Colonic mucosa (tissue), 4 donors: ENCODE measurements at regions not wholly inside any gene's neighbourhood (a gene's known extent, or its start where the extent isn't known, plus 50 kb on each side); places are given as distances from the start of the nearest gene placed in this dataset.
"Not testable (repeated sequence)": the region's sequence is repeated elsewhere in the genome, so short reads cannot be mapped to it uniquely, and the experiment has no call there.

Experiments used
- DNase-seq: peaks from one replicate; pipeline ENCODE4 v3.0.0-alpha.2; 2020
- H3K27ac ChIP-seq: fragments of 200-600 bp; one replicate; pipeline ENCODE4 v1.8.0; 2021
- H3K27me3 ChIP-seq: fragments of 200-600 bp; one replicate; pipeline ENCODE4 v1.8.0; 2021
- H3K36me3 ChIP-seq: fragments of 200-600 bp; one replicate; pipeline ENCODE4 v1.8.0; 2021
- H3K4me1 ChIP-seq: fragments of 200-600 bp; one replicate; pipeline ENCODE4 v1.8.0; 2021; ENCODE audit warnings: mild to moderate bottlenecking
- H3K4me3 ChIP-seq: fragments of 200-600 bp; one replicate; pipeline ENCODE4 v1.8.0; 2021
- H3K9ac ChIP-seq, 2 donors: one replicate each; pipeline ENCODE4 v1.7.0; 2013; ENCODE audit warnings: control low read depth in 2 of 2, low read depth in 2 of 2, low read length in 2 of 2
- H3K9me3 ChIP-seq: fragments of 200-600 bp; one replicate; pipeline ENCODE4 v1.8.0; 2021
- intact Hi-C: fragments of 100-400 bp; cut with DNase I; formaldehyde crosslinking; loops from one replicate; pipeline ENCODE4 v1.14.1; 2022
- TF ChIP-seq, protein P1 (sequence below): fragments of 200-600 bp; IDR thresholded peaks from one replicate; pipeline ENCODE4 v1.8.0; 2022; ENCODE audit warnings: antibody characterized with exemption, mild to moderate bottlenecking
- donor health status: healthy.
- donor health status: DM: no; HTN: no; CAD: no.
- donor health status: DM: no; HTN: no; CAD: no.

DNA sequence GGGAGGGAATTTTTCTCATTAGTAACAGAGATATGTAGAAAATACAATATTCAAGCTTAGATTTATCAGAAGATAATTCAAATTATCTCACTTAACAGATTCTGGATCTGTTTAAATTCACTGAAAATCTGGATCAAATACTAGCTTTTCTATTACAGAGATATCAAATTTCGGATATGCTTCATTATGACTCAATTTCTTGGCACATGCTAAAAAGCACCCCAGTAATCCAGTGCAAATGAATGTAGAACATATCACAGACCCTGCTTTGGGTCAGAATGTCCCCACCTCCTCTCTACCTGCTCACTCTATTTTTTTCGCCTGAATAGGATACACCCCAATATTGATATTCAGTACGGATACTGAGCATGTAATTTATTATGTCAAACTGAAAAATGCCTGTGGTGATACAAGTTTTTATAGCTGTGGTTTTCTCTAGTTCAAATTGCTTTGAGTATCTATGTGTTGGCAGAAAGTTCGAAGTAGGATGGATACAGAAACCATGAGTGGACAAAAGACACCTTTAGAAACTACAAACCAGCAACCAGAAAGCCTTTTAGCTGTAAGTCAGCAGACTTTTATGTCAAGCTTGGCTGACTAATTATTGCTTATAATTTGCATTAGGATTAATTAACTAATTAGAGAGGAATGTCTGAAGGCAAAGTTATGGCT is 290.0 kb downstream of the TFAP2B start:
- DNase-seq: no peak
- H3K9ac ChIP-seq: no peak overlapping the region
- H3K36me3 ChIP-seq: no peaks in the 10 kb centered on the region

DNA sequence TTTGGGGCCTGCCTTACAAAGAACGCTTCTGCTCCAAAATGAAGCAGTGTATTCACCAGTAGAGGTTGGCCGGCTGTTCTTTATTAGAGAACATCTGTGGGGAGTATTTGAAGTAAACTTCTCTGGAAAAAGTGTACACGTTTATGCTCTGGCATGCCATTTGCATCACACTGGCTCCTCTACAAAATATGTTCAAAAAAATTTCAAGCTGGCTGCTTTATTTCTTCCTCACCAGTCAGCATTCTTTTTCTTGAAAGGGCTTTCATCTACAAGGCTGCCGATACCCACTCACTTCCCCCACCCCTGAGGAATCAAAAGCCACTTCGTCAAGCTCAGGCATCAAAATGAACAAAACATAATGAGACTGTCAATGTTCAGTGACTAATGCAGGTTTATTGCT is 294.1 kb downstream of the TFAP2B start:
- Histone ChIP-seq H3K9ac (no peak overlapping the region), H3K27me3 (no peaks in the 10 kb centered on the region), H3K27ac (no peak overlapping the region), H3K4me1 (no peaks in the 10 kb centered on the region), H3K36me3 (no peaks in the 10 kb centered on the region), H3K9me3 (no peaks in the 10 kb centered on the region), H3K4me3 (no peak overlapping the region)
- intact Hi-C loops: no loop called here
- no peak for DNase-seq
- TF ChIP-seq, protein P1, sequence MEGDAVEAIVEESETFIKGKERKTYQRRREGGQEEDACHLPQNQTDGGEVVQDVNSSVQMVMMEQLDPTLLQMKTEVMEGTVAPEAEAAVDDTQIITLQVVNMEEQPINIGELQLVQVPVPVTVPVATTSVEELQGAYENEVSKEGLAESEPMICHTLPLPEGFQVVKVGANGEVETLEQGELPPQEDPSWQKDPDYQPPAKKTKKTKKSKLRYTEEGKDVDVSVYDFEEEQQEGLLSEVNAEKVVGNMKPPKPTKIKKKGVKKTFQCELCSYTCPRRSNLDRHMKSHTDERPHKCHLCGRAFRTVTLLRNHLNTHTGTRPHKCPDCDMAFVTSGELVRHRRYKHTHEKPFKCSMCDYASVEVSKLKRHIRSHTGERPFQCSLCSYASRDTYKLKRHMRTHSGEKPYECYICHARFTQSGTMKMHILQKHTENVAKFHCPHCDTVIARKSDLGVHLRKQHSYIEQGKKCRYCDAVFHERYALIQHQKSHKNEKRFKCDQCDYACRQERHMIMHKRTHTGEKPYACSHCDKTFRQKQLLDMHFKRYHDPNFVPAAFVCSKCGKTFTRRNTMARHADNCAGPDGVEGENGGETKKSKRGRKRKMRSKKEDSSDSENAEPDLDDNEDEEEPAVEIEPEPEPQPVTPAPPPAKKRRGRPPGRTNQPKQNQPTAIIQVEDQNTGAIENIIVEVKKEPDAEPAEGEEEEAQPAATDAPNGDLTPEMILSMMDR: no peak

More for the DNA sequence above, 290.0 kb downstream of the TFAP2B start:
- H3K9me3 ChIP-seq: no peaks in the 10 kb centered on the region
- TF ChIP-seq, protein P1: no peak
- intact Hi-C loops: no loop called here
- H3K4me3 ChIP-seq: no peak overlapping the region
- no peaks in the 10 kb centered on the region for H3K4me1 ChIP-seq
- no peaks in the 10 kb centered on the region for H3K27me3 ChIP-seq
- H3K27ac ChIP-seq: no peak overlapping the region

GRCh38 chr6:51116723-51117122 is 298.1 kb downstream of the TFAP2B start:
- Histone ChIP-seq H3K9me3 (no peaks in the 10 kb centered on the region), H3K27me3 (no peaks in the 10 kb centered on the region), H3K36me3 (no peaks in the 10 kb centered on the region), H3K27ac (no peak overlapping the region), H3K9ac (no peak overlapping the region), H3K4me3 (no peak overlapping the region), H3K4me1 (no peaks in the 10 kb centered on the region)
- DNase-seq: no peak
- TF ChIP-seq, protein P1: no peak
- intact Hi-C loops: no loop called here

GRCh38 chr6:51118792-51119191 is 300.1 kb downstream of the TFAP2B start:
- Histone ChIP-seq H3K4me1 (no peaks in the 10 kb centered on the region), H3K9ac (no peak overlapping the region), H3K9me3 (no peaks in the 10 kb centered on the region), H3K4me3 (no peak overlapping the region), H3K27ac (no peak overlapping the region), H3K36me3 (no peaks in the 10 kb centered on the region), H3K27me3 (no peaks in the 10 kb centered on the region)
- intact Hi-C loops: no loop called here
- DNase-seq: no peak
- TF ChIP-seq, protein P1: no peak

- no peak overlapping the region for H3K27ac ChIP-seq
- no peaks in the 10 kb centered on the region for H3K27me3 ChIP-seq
- H3K9ac ChIP-seq: no peak overlapping the region
- TF ChIP-seq, protein P1: no peak
- no peak overlapping the region for H3K4me3 ChIP-seq
- H3K9me3 ChIP-seq: no peaks in the 10 kb centered on the region
- intact Hi-C loops: no loop called here
- no peaks in the 10 kb centered on the region for H3K4me1 ChIP-seq
- no peak for DNase-seq
- no peaks in the 10 kb centered on the region for H3K36me3 ChIP-seq
Observed at GRCh38 chr6:51120016-51120415, 301.3 kb downstream of the TFAP2B start.

GRCh38 chr6:51121380-51121976 is 302.8 kb downstream of the TFAP2B start:
- not testable (repeated sequence) for H3K9me3 ChIP-seq

More at GRCh38 chr6:51121380-51121976, 302.8 kb downstream of the TFAP2B start:
- H3K36me3 ChIP-seq, H3K27me3 ChIP-seq, H3K27ac ChIP-seq, DNase-seq, H3K9ac ChIP-seq, H3K4me1 ChIP-seq, intact Hi-C loops, H3K4me3 ChIP-seq: not testable (repeated sequence)
